GM23248 (cell line): ENCODE measurements at regions not wholly inside any gene's neighbourhood (a gene's known extent, or its start where the extent isn't known, plus 50 kb on each side); places are given as distances from the start of the nearest gene placed in this dataset.

Experiments
- EZH2 ChIP-seq: fragments of 200-600 bp; sonication (generic); IDR thresholded peaks from 2 replicates; pipeline ENCODE4 v1.6.1; 2018; ENCODE audit warnings: antibody characterized with exemption, mild to moderate bottlenecking; ENCODE audit not compliant: insufficient read depth, poor library complexity, severe bottlenecking
- EZH2phosphoT487 ChIP-seq: fragments of 200-600 bp; sonication (generic); IDR thresholded peaks from 2 replicates; pipeline ENCODE4 v1.6.1; 2018; ENCODE audit warnings: antibody characterized with exemption, moderate library complexity, mild to moderate bottlenecking, low read depth; ENCODE audit not compliant: insufficient read depth

- no peak for TF ChIP-seq EZH2
- TF ChIP-seq EZH2phosphoT487 = no peak
Observed at GRCh38 chr13:90122531-90122930, 1225.0 kb upstream of the MIR17HG start.
